Fibroblast of mammary gland (primary cell): ENCODE measurements at regions not wholly inside any gene's neighbourhood (a gene's known extent, or its start where the extent isn't known, plus 50 kb on each side); places are given as distances from the start of the nearest gene placed in this dataset.

Source experiments
- DNase-seq: peaks from one replicate; pipeline ENCODE4 v3.0.0-alpha.2; 2010; ENCODE audit warnings: low read depth
- H3K4me3 ChIP-seq: 2 replicates; pipeline ENCODE4 v1.5.1; 2011; ENCODE audit warnings: low read depth, mild to moderate bottlenecking, low read length, moderate library complexity; ENCODE audit not compliant: control insufficient read depth
- CTCF ChIP-seq: conservative IDR thresholded peaks from 2 replicates; pipeline ENCODE4 v1.5.1; 2011; ENCODE audit warnings: low read depth, low read length, inconsistent platforms; ENCODE audit not compliant: control insufficient read depth, insufficient read depth

GRCh38 chr13:43979492-43979891 lies 99.8 kb downstream of the LACC1 start:
- H3K4me3 ChIP-seq: no peak overlapping the region
- TF ChIP-seq CTCF: no peak
- no peak for DNase-seq

- no peak overlapping the region for H3K4me3 ChIP-seq
- no peak for TF ChIP-seq CTCF
- no peak for DNase-seq
Observed at GRCh38 chr13:43980587-43980986, 100.9 kb downstream of the LACC1 start.

- no peak for DNase-seq
- no peak for TF ChIP-seq CTCF
- no peak overlapping the region for H3K4me3 ChIP-seq
Observed at GRCh38 chr13:43981091-43981490, 101.4 kb downstream of the LACC1 start.

- DNase-seq: no peak
- no peak for TF ChIP-seq CTCF
- no peak overlapping the region for H3K4me3 ChIP-seq
Observed at GRCh38 chr13:43981512-43982301, 102.0 kb downstream of the LACC1 start.

- no peak for TF ChIP-seq CTCF
- no peak overlapping the region for H3K4me3 ChIP-seq
- no peak for DNase-seq
Observed at GRCh38 chr13:43983373-43983772, 103.7 kb downstream of the LACC1 start.

GRCh38 chr13:43984292-43984691 lies 104.6 kb downstream of the LACC1 start:
- no peak for TF ChIP-seq CTCF
- DNase-seq: no peak
- H3K4me3 ChIP-seq: no peak overlapping the region
